ENCODE measurements at regions not wholly inside any gene's neighbourhood (a gene's known extent, or its start where the extent isn't known, plus 50 kb on each side); places are given as distances from the start of the nearest gene placed in this dataset.

DNA sequence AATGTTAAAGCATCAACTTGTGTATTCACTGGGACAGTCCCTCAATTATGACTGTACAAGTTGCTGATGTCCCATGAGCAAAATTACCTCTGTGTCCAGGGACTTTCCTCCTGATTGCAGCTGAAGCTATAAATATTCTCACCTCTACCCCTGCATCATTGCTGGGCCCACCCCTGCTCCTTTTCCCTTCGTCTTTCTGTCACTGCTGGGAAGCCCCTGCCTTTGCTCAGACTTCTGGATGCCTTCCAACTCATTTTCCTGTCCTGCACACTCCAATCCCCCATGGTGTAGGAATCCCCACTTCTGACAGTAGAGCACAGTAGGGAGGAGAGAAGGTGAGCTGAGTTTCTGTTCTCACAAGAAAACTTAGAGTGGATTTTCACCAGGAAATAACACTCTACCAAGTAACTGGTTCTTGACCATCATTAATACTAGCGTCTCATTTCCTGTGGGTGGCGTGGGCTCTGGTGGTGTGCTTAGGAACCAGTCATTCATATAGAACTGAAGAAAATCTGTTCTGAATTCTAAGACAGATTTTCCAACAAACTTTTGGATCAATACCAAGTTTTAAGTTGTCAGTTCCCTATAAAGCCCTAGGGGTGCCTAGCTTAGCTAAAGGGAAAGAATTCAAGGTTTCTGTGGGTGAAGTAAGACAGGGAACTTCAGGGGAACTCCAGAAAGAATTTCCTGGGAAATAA lies 136.2 kb upstream of the MED14 start:
- TF ChIP-seq POLR2AphosphoS5 (IDR thresholded peaks at IDR 0.05) (no peak), EP300 (IDR thresholded peaks at IDR 0.05) (no peak), POLR2A (IDR thresholded peaks at IDR 0.05) (no peak)
- TF ChIP-seq, protein P1, sequence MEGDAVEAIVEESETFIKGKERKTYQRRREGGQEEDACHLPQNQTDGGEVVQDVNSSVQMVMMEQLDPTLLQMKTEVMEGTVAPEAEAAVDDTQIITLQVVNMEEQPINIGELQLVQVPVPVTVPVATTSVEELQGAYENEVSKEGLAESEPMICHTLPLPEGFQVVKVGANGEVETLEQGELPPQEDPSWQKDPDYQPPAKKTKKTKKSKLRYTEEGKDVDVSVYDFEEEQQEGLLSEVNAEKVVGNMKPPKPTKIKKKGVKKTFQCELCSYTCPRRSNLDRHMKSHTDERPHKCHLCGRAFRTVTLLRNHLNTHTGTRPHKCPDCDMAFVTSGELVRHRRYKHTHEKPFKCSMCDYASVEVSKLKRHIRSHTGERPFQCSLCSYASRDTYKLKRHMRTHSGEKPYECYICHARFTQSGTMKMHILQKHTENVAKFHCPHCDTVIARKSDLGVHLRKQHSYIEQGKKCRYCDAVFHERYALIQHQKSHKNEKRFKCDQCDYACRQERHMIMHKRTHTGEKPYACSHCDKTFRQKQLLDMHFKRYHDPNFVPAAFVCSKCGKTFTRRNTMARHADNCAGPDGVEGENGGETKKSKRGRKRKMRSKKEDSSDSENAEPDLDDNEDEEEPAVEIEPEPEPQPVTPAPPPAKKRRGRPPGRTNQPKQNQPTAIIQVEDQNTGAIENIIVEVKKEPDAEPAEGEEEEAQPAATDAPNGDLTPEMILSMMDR (IDR thresholded peaks at IDR 0.05) = no peak
- Histone ChIP-seq H3K27ac (peak overlapping the region in 1 of 4 donors; percentile 34), H3K9me3 (no peaks in the 10 kb centered on the region), H3K27me3 (no peaks in the 10 kb centered on the region), H3K4me1 (peaks cover 0 to 16% (median 8%) of the 10 kb centered on the region in 4 donors), H3K36me3 (no peaks in the 10 kb centered on the region), H3K4me3 (no peak overlapping the region)
- intact Hi-C loops (cut with DNase I) = loop anchor here (10.0 kb wide), 1 partner anchor 143 kb away; no protein-coding TSS in a partner anchor
- no peak for DNase-seq
- 24 to 68% methylated on average over 3 of the region's 3 CpGs for WGBS, 2 donors

DNA sequence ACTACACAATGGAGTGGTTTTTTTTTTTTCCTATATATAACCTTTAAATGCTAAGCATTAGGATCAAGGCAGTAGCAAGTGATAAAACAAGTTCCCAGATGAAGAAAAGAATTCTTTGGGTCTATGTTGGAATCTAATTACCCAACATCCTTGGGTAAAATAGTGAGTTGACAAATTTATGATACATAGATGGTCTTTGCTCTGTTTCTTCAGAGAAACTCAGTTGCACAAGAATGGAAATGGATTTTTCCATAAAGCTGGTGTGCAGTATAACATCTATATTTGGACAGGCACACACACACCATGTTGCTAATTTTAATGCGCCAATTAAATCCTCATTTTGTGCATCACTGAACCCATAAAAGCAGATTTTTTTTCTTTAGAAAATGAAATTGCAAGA lies 137.0 kb upstream of the MED14 start:
- Histone ChIP-seq H3K9me3 (no peaks in the 10 kb centered on the region), H3K27me3 (no peaks in the 10 kb centered on the region), H3K4me1 (peaks cover 0 to 8% (median 4%) of the 10 kb centered on the region in 4 donors), H3K4me3 (no peak overlapping the region), H3K36me3 (no peaks in the 10 kb centered on the region), H3K27ac (no peak overlapping the region)
- intact Hi-C loops (cut with DNase I) = loop anchor here (10.0 kb wide), 1 partner anchor 142 kb away; no protein-coding TSS in a partner anchor
- WGBS, 2 donors = 88 to 95% methylated on average over 1 of the region's 1 CpG
- no peak for DNase-seq
- TF ChIP-seq, protein P1 (IDR thresholded peaks at IDR 0.05) = no peak
- no peak for TF ChIP-seq POLR2A (IDR thresholded peaks at IDR 0.05)
- no peak for TF ChIP-seq POLR2AphosphoS5 (IDR thresholded peaks at IDR 0.05)
- no peak for TF ChIP-seq EP300 (IDR thresholded peaks at IDR 0.05)

DNA sequence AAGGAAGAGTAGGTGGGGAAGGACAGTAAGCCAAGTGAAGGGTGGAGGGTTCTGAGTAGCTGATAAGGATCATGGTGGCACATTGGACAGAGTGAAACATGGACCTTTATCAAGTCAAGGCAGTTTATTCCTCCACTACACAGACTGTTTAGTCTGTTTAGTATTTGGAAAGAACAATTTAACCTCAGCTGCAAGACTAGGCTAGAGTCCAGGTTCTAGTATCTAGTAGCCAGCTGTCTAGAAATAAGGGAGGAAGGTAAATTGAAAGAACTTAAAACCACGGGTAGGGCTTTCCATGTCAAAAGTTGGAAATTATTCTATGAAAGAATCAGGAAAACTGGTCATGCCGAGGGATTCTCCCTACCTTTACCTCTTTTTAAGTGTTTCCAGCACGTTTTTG lies 140.1 kb upstream of the MED14 start:
- Histone ChIP-seq H3K36me3 (no peaks in the 10 kb centered on the region), H3K27me3 (no peaks in the 10 kb centered on the region), H3K4me1 (peaks cover 0 to 5% (median 2%) of the 10 kb centered on the region in 4 donors), H3K27ac (no peak overlapping the region), H3K9me3 (no peaks in the 10 kb centered on the region), H3K4me3 (no peak overlapping the region)
- TF ChIP-seq EP300 (IDR thresholded peaks at IDR 0.05) (no peak), POLR2AphosphoS5 (IDR thresholded peaks at IDR 0.05) (no peak), POLR2A (IDR thresholded peaks at IDR 0.05) (no peak)
- TF ChIP-seq, protein P1 (IDR thresholded peaks at IDR 0.05) = no peak
- no peak for DNase-seq
- intact Hi-C loops (cut with DNase I) = loop anchor here (5.0 to 10.0 kb wide), 2 partner anchors 139 to 242 kb away; no protein-coding TSS in a partner anchor
- WGBS, 2 donors = 70 to 77% methylated on average over 3 of the region's 3 CpGs

DNA sequence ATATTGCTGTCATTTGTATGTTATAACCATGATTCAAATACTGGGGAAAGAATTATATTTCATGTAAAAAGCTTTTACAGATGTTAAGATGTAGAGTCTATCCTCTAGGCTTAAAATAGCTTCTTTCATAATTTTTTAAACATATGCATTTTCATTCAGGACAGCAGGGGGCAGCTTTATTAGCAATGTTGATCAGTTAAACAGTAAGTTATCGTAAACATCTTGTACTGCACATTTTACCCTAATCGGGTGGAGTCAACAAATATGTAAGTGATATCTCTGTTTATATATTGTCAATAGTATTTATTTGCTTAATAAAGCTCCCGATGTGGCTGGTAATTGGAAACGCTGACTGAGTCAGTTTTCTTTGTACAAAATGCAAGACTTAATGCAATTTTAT lies 142.5 kb upstream of the MED14 start:
- no peak overlapping the region for H3K4me3 ChIP-seq
- no peak for DNase-seq
- H3K27me3 ChIP-seq = no peaks in the 10 kb centered on the region
- 8 to 26% methylated on average over 4 of the region's 4 CpGs for WGBS, 2 donors
- H3K4me1 ChIP-seq = no peaks in the 10 kb centered on the region
- no peaks in the 10 kb centered on the region for H3K36me3 ChIP-seq
- intact Hi-C loops (cut with DNase I) = loop anchor here (5.0 to 10.0 kb wide), 2 partner anchors 137 to 239 kb away; no protein-coding TSS in a partner anchor
- no peak overlapping the region for H3K27ac ChIP-seq
- no peak for TF ChIP-seq EP300 (IDR thresholded peaks at IDR 0.05)
- TF ChIP-seq, protein P1 (IDR thresholded peaks at IDR 0.05) = peak in 2 of 4 experiments; percentile 10 to 33
- H3K9me3 ChIP-seq = no peaks in the 10 kb centered on the region

Measured in sigmoid colon (tissue), 6 donors.